ENCODE measurements at regions not wholly inside any gene's neighbourhood (a gene's known extent, or its start where the extent isn't known, plus 50 kb on each side); places are given as distances from the start of the nearest gene placed in this dataset.
"Not testable (repeated sequence)": the region's sequence is repeated elsewhere in the genome, so short reads cannot be mapped to it uniquely, and the experiment has no call there.

GRCh38 chr11:22567759-22568158, 57.9 kb downstream of the FANCF start:
- no peak for DNase-seq (ENCODE audit: low read depth)

- DNase-seq (ENCODE audit: low read depth): no peak
These were observed 59.3 kb downstream of the FANCF start for GRCh38 chr11:22566293-22566692.

GRCh38 chr11:22561283-22561682, 64.3 kb downstream of the FANCF start:
- DNase-seq (ENCODE audit: low read depth): no peak

- DNase-seq (ENCODE audit: low read depth): no peak
These were observed 66.2 kb downstream of the FANCF start for GRCh38 chr11:22559416-22559815.

GRCh38 chr11:22558664-22559063, 67.0 kb downstream of the FANCF start:
- DNase-seq (ENCODE audit: low read depth): no peak

- DNase-seq (ENCODE audit: low read depth): no peak
These were observed 69.2 kb downstream of the FANCF start for GRCh38 chr11:22556381-22556780.

GRCh38 chr11:22555881-22556280, 69.7 kb downstream of the FANCF start:
- no peak for DNase-seq (ENCODE audit: low read depth)

- no peak for DNase-seq (ENCODE audit: low read depth)
These were observed 71.4 kb downstream of the FANCF start for GRCh38 chr11:22554221-22554620.

GRCh38 chr11:22552885-22553284, 72.7 kb downstream of the FANCF start:
- DNase-seq (ENCODE audit: low read depth): no peak

GRCh38 chr11:22546746-22547145, 78.9 kb downstream of the FANCF start:
- no peak for DNase-seq (ENCODE audit: low read depth)

- DNase-seq (ENCODE audit: low read depth): no peak
These were observed 82.4 kb downstream of the FANCF start for GRCh38 chr11:22543261-22543660.

GRCh38 chr11:22539821-22540256, 85.8 kb downstream of the FANCF start:
- DNase-seq (ENCODE audit: low read depth): peak; percentile 13

GRCh38 chr11:22536071-22536470, 89.6 kb downstream of the FANCF start:
- DNase-seq (ENCODE audit: low read depth): no peak

GRCh38 chr11:22528612-22529429, 96.8 kb downstream of the FANCF start:
- not testable (repeated sequence) for DNase-seq (ENCODE audit: low read depth)

- no peak for DNase-seq (ENCODE audit: low read depth)
These were observed 103.4 kb downstream of the FANCF start for GRCh38 chr11:22522225-22522624.

GRCh38 chr11:22521226-22521625, 104.4 kb downstream of the FANCF start:
- peak; percentile 36 for DNase-seq (ENCODE audit: low read depth)

- no peak for DNase-seq (ENCODE audit: low read depth)
These were observed 105.1 kb downstream of the FANCF start for GRCh38 chr11:22520521-22520920.

- not testable (repeated sequence) for DNase-seq (ENCODE audit: low read depth)
These were observed 107.3 kb downstream of the FANCF start for GRCh38 chr11:22518344-22518743.

GRCh38 chr11:22516111-22516510, 109.5 kb downstream of the FANCF start:
- no peak for DNase-seq (ENCODE audit: low read depth)

- DNase-seq (ENCODE audit: low read depth): no peak
These were observed 113.2 kb downstream of the FANCF start for GRCh38 chr11:22512457-22512856.

GRCh38 chr11:22510741-22511140, 114.9 kb downstream of the FANCF start:
- DNase-seq (ENCODE audit: low read depth): peak; percentile 2

- DNase-seq (ENCODE audit: low read depth): no peak
These were observed 115.6 kb downstream of the FANCF start for GRCh38 chr11:22510010-22510409.

GRCh38 chr11:22508665-22509064, 117.0 kb downstream of the FANCF start:
- DNase-seq (ENCODE audit: low read depth): no peak

GRCh38 chr11:22497474-22497873, 128.1 kb downstream of the FANCF start:
- DNase-seq (ENCODE audit: low read depth): no peak

Data from amniotic epithelial cell (primary cell).